ENCODE measurements at regions not wholly inside any gene's neighbourhood (a gene's known extent, or its start where the extent isn't known, plus 50 kb on each side); places are given as distances from the start of the nearest gene placed in this dataset.
"Not testable (repeated sequence)": the region's sequence is repeated elsewhere in the genome, so short reads cannot be mapped to it uniquely, and the experiment has no call there.

DNA sequence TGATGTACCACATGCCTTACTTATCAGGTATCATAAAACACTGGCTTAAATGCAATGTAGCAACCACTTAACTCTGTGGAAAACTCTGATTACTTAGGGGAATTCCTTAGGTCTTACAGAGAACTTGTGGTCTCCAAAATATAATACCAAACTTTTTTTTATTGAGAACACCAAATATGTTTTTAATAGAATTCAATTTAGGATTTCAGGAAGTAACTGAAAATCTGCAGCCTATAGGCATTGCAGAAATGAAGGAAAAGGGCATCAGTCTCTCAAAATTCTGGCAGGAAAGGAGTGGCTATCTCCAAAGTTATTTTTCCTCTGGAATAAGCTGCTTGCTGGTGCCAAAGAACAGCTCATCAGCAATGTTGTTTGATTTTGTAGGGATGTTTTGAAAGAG is 105.3 kb upstream of the UGP2 start:
- in situ Hi-C loops (cut with MboI): no loop called here
- H3K9me3 ChIP-seq (ENCODE audit: low read depth): no peaks in the 10 kb centered on the region
- no peak overlapping the region for H2AFZ ChIP-seq
- H3K4me3 ChIP-seq: no peak overlapping the region
- no peaks in the 10 kb centered on the region for H4K20me1 ChIP-seq (ENCODE audit: insufficient read depth)
- no peaks in the 10 kb centered on the region for H3K79me2 ChIP-seq (ENCODE audit: insufficient read depth)
- no peak overlapping the region for H3K9ac ChIP-seq
- peaks cover 23% of the 10 kb centered on the region for H3F3A ChIP-seq (ENCODE audit: insufficient read depth)
- peak; percentile 63 for DNase-seq
- no peaks in the 10 kb centered on the region for H3K27me3 ChIP-seq (replicated peaks; ENCODE audit: insufficient read depth)
- H3K4me1 ChIP-seq (ENCODE audit: insufficient read depth): peaks cover 52% of the 10 kb centered on the region
- no peaks in the 10 kb centered on the region for H3K36me3 ChIP-seq (ENCODE audit: low read depth)
- no peaks in the 10 kb centered on the region for H3K9me2 ChIP-seq (ENCODE audit: insufficient read depth)
- peak overlapping the region; percentile 66 for H3K27ac ChIP-seq
- peak overlapping the region; percentile 43 for H3K4me2 ChIP-seq (ENCODE audit: unreplicated experiment)
- TF ChIP-seq EZH2 (IDR thresholded peaks at IDR 0.05; ENCODE audit: insufficient read depth, poor library complexity, severe bottlenecking) (no peak), EZH2phosphoT487 (IDR thresholded peaks at IDR 0.05; ENCODE audit: insufficient read depth, low read depth) (no peak)

DNA sequence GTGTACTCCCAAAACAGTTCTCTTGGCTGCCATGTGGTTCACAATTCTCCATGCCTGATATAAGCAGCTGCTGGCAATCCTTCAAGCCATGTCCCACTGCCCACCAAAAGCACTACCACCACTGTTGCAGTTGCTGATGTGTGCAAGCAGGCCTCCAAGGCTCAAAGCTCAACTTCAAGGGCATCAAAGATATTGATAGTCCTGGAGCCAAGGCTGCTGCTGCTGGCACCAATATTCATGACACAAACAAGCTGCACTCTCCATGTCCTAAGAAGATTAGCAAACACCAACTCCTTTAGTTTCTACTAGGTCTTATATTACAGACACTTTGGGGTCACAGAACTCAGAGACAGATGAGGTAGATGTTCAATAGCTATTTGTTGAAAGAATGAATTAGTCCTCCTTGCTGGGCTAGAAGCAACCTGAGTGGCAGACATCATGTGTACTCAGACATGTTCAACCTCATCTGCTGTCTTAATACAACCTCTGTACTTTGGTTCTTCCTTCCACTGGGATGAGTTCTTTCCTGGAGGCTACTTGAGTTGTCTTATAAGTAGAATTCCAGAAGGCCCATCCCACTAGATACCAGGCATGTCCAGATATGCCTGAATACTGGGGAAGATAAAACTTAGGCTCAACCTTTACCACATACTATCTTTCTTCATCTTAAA is 104.5 kb upstream of the UGP2 start:
- Histone ChIP-seq H4K20me1 (ENCODE audit: insufficient read depth) (no peaks in the 10 kb centered on the region), H3K27ac (peak overlapping the region; percentile 66), H3K9ac (no peak overlapping the region), H3F3A (ENCODE audit: insufficient read depth) (peaks cover 28% of the 10 kb centered on the region), H3K4me1 (ENCODE audit: insufficient read depth) (peaks cover 61% of the 10 kb centered on the region), H3K4me2 (ENCODE audit: unreplicated experiment) (peak overlapping the region; percentile 43), H3K9me3 (ENCODE audit: low read depth) (no peaks in the 10 kb centered on the region), H3K9me2 (ENCODE audit: insufficient read depth) (no peaks in the 10 kb centered on the region), H3K4me3 (no peak overlapping the region), H3K79me2 (ENCODE audit: insufficient read depth) (no peaks in the 10 kb centered on the region), H3K27me3 (replicated peaks; ENCODE audit: insufficient read depth) (no peaks in the 10 kb centered on the region), H2AFZ (peak overlapping the region; percentile 9; the same call in 1 of the 2 replicates), H3K36me3 (ENCODE audit: low read depth) (no peaks in the 10 kb centered on the region)
- in situ Hi-C loops (cut with MboI): no loop called here
- no peak for TF ChIP-seq EZH2 (IDR thresholded peaks at IDR 0.05; ENCODE audit: insufficient read depth, poor library complexity, severe bottlenecking)
- no peak for TF ChIP-seq EZH2phosphoT487 (IDR thresholded peaks at IDR 0.05; ENCODE audit: insufficient read depth, low read depth)
- peak; percentile 13 for DNase-seq

DNA sequence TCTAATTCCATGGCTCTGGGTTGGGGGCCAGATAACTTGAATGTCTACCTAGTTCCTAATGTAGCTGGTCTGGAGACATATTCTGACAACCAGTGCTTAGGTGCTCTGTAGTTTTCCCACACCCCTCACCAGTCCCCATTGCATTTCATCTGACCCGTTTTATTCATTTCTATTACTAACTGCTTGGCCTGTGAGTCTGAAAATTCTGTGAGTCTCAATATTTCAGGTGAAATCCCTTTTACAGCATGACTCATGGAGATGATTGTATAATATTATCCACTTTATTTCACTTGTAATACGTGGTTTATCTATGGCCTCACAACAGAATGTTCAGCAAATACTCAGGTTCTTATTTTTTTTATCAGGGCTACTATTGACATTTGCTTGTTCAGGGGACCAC is 103.7 kb upstream of the UGP2 start:
- no peak overlapping the region for H3K27ac ChIP-seq
- H4K20me1 ChIP-seq (ENCODE audit: insufficient read depth): no peaks in the 10 kb centered on the region
- in situ Hi-C loops (cut with MboI): no loop called here
- WGBS, 2 experiments (ENCODE audit: low coverage in 1 of 2, low lambda C conversion rate in 2 of 2, missing lambda C conversion rate in 2 of 2): 6 to 8% methylated on average over 2 of the region's 2 CpGs
- no peak overlapping the region for H3K4me3 ChIP-seq
- H3K9me3 ChIP-seq (ENCODE audit: low read depth): no peaks in the 10 kb centered on the region
- H3K4me1 ChIP-seq (ENCODE audit: insufficient read depth): peaks cover 64% of the 10 kb centered on the region
- H3K4me2 ChIP-seq (ENCODE audit: unreplicated experiment): no peak overlapping the region
- no peak overlapping the region for H3K9ac ChIP-seq
- H3K27me3 ChIP-seq (replicated peaks; ENCODE audit: insufficient read depth): no peaks in the 10 kb centered on the region
- H3K79me2 ChIP-seq (ENCODE audit: insufficient read depth): no peaks in the 10 kb centered on the region
- H3K9me2 ChIP-seq (ENCODE audit: insufficient read depth): no peaks in the 10 kb centered on the region
- no peak overlapping the region for H2AFZ ChIP-seq
- peaks cover 28% of the 10 kb centered on the region for H3F3A ChIP-seq (ENCODE audit: insufficient read depth)
- no peak for TF ChIP-seq EZH2phosphoT487 (IDR thresholded peaks at IDR 0.05; ENCODE audit: insufficient read depth, low read depth)
- no peak for TF ChIP-seq EZH2 (IDR thresholded peaks at IDR 0.05; ENCODE audit: insufficient read depth, poor library complexity, severe bottlenecking)
- H3K36me3 ChIP-seq (ENCODE audit: low read depth): no peaks in the 10 kb centered on the region
- DNase-seq: peak; percentile 55

DNA sequence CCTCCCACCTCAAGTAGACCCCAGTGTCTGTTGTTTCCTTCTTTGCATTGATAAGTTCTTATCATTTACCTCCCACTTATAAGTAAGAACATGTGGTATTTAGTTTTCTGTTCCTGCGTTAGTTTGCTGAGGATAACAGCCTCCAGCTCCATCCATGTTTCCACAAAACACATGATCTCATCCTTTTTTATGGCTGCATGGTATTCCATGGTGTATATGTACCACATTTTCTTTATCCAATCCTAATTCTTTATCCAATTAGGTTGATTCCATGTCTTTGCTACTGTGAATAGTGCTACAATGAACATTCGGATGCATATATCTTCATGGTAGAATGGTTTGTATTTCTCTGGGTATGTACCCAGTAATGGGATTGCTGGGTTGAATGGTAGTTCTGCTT is 102.5 kb upstream of the UGP2 start:
- H3K9ac ChIP-seq; H3K4me3 ChIP-seq; H3K79me2 ChIP-seq (ENCODE audit: insufficient read depth); in situ Hi-C loops (cut with MboI); H3K27ac ChIP-seq; H2AFZ ChIP-seq; DNase-seq; H3K27me3 ChIP-seq (replicated peaks; ENCODE audit: insufficient read depth); H4K20me1 ChIP-seq (ENCODE audit: insufficient read depth); H3K36me3 ChIP-seq (ENCODE audit: low read depth); H3K9me2 ChIP-seq (ENCODE audit: insufficient read depth); H3K9me3 ChIP-seq (ENCODE audit: low read depth); H3K4me2 ChIP-seq (ENCODE audit: unreplicated experiment): not testable (repeated sequence)
- 89 to 98% methylated on average over 2 of the region's 2 CpGs for WGBS, 2 experiments (ENCODE audit: low coverage in 1 of 2, low lambda C conversion rate in 2 of 2, missing lambda C conversion rate in 2 of 2)
- peaks cover 28% of the 10 kb centered on the region for H3F3A ChIP-seq (ENCODE audit: insufficient read depth)
- H3K4me1 ChIP-seq (ENCODE audit: insufficient read depth): peaks cover 64% of the 10 kb centered on the region

DNA sequence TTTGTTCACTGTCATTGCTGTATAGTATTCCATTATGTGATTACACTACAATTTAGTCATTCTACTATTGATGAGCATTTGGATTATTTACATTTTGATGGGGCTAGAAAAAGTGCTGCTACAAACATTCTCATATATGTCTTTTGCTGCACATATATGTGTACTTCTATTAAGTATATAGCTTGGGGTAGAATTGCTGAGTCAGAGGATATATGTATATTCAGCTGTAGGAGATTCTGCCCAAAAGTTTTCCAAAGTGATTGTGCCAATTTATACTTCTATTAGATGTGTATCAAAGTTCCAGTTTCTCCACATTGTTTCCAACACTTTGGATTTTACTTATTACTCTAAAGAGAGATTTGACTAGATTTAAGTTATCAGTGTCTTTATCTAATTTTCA is 101.7 kb upstream of the UGP2 start:
- Histone ChIP-seq H3K4me3 (no peak overlapping the region), H2AFZ (no peak overlapping the region), H4K20me1 (ENCODE audit: insufficient read depth) (no peaks in the 10 kb centered on the region), H3F3A (ENCODE audit: insufficient read depth) (peaks cover 28% of the 10 kb centered on the region), H3K4me2 (ENCODE audit: unreplicated experiment) (no peak overlapping the region), H3K9me3 (ENCODE audit: low read depth) (no peaks in the 10 kb centered on the region), H3K79me2 (ENCODE audit: insufficient read depth) (no peaks in the 10 kb centered on the region), H3K27ac (no peak overlapping the region), H3K9ac (no peak overlapping the region), H3K9me2 (ENCODE audit: insufficient read depth) (no peaks in the 10 kb centered on the region), H3K27me3 (replicated peaks; ENCODE audit: insufficient read depth) (no peaks in the 10 kb centered on the region), H3K36me3 (ENCODE audit: low read depth) (no peaks in the 10 kb centered on the region), H3K4me1 (ENCODE audit: insufficient read depth) (peaks cover 56% of the 10 kb centered on the region)
- in situ Hi-C loops (cut with MboI): no loop called here
- no peak for TF ChIP-seq EZH2 (IDR thresholded peaks at IDR 0.05; ENCODE audit: insufficient read depth, poor library complexity, severe bottlenecking)
- TF ChIP-seq EZH2phosphoT487 (IDR thresholded peaks at IDR 0.05; ENCODE audit: insufficient read depth, low read depth): no peak
- DNase-seq: no peak

All from GM23248 (cell line).